ENCODE measurements at regions not wholly inside any gene's neighbourhood (a gene's known extent, or its start where the extent isn't known, plus 50 kb on each side); places are given as distances from the start of the nearest gene placed in this dataset.

DNA sequence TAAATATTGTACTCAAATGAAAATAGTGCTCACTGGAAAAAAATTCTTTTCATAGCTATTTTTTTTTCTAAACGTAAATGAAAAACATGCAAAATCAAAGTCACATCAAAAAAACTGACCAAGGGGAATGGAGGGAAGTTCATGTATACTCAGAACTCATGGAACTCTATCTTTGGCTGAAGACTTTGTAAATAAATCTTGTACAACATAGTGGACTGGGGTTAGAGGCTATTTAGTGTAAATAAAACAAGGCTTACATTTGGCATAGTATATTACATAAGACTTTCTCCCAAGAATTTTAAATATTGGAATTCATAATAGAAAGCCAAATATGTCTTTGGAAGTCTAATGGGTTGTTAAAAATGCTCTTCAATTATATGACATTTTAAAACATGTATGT, 59.8 kb upstream of the PDE5A start:
- intact Hi-C loops (cut with micrococcal nuclease): no loop called here
- DNase-seq (no peak), ATAC-seq (no peak)

DNA sequence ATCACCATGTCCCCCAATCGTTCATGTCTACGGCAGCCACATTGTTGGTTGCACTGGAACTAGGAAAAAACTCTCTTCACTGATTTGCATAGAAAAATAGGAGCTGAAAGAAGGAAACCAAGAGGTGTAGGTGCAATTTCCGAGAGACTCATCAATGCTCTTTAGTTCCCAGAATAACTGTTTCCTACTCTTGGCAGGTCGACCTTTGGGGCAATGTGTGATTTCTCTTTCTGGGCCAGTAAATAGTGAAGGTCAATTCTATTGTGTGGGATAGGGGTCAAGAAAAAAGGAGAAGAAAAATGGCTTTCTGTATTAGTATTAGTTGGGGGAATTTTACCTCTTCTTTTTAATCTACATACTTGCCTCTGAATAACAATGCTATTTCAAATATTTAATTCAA, 55.9 kb upstream of the PDE5A start:
- intact Hi-C loops (cut with micrococcal nuclease): no loop called here
- no peak for ATAC-seq
- no peak for DNase-seq

DNA sequence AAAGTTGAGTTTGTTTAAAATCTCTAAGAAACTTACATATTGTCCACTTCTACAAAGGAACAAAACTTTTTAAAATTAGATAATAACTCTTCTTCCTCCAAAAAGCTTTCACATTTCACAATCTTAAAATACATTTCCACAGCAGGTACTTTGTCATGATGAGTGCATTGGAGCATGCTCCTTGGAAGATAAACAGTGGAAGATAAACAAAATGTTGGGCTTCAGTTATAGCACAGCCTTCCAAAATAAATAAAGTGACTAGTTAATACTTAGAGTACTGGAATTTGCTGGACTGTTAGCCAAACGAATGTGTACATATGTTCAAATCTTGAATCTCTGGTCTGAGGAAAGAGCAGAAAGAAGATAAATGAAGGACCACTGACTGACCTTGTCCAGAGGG, 54.9 kb upstream of the PDE5A start:
- ATAC-seq (peak; percentile 83), DNase-seq (no peak)
- intact Hi-C loops (cut with micrococcal nuclease): no loop called here

DNA sequence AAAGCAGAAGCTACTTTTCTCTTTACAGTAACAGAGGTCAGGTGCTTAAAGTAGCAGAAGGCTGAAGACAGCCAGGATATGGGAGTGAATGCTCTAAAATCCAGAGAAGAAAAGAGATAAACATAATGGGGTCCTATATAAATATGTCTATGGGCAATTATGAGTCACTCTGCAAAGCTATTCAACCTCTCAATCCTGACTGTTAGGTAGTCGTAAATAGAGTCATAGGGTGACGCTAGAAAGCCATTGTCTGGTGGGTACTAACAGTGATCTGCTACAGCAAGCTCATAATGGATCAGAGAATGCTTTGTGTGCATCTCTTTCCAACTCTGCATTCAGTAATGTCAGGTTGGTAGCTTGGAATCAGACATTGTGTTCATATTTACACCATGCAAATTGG, 53.5 kb upstream of the PDE5A start:
- ATAC-seq (no peak), DNase-seq (no peak)
- intact Hi-C loops (cut with micrococcal nuclease): no loop called here

DNA sequence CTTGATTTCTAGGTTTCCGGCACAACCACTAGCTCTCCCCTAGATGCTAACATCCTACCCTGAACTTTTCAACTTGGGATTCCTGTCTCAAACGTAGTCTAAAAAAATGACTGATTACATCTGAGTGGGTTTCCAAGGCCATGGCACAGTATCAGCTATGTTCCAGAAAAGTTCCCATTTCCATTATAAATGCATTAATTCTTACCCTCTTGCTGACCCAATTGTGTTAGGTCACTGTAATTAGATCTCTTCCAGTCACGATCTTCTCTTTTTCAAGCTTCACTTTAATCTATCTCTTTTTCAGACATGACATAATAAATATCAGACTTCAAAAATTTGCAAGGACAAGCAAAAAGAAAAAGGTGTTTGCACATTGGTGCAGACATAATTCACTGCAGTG, 50.6 kb upstream of the PDE5A start:
- ATAC-seq: no peak
- intact Hi-C loops (cut with micrococcal nuclease): no loop called here

DNA sequence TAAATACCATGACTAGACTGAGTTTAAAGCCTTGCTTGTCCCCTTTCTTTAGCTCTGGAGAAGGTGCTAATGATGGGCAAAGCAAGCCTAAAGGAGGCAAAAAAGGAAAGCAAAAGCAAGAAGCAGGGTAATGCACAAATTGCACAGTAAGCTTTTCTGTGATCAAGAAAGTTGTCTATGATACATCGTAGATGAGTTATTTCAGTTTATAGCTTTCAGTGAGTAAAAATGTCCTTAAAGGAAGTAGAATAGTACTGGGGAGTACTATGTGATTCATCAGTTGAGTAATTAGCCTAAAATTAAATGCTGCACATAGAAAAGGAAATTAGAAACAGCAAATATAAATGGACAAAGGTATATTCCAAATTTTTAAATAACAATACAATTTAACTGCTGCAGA, 50.2 kb upstream of the PDE5A start:
- ATAC-seq (no peak), DNase-seq (no peak)
- intact Hi-C loops (cut with micrococcal nuclease): no loop called here

More for the DNA sequence above, 50.6 kb upstream of the PDE5A start:
- DNase-seq: no peak

Measured in left ventricle myocardium superior (tissue), 1 donor.